SKM-1 treated with dmso at 0.1 percent for 144 hours (cell line): ENCODE measurements at regions not wholly inside any gene's neighbourhood (a gene's known extent, or its start where the extent isn't known, plus 50 kb on each side); places are given as distances from the start of the nearest gene placed in this dataset.
"Not testable (repeated sequence)": the region's sequence is repeated elsewhere in the genome, so short reads cannot be mapped to it uniquely, and the experiment has no call there.

Source experiments
- DNase-seq: peaks from one replicate; lab custom pipeline; 2025; ENCODE audit not compliant: unreplicated experiment; lab: John Stamatoyannopoulos, UW

- DNase-seq: no peak
Measured at GRCh38 chr12:3366451-3367110, 124.4 kb upstream of the PRMT8 start.

DNA sequence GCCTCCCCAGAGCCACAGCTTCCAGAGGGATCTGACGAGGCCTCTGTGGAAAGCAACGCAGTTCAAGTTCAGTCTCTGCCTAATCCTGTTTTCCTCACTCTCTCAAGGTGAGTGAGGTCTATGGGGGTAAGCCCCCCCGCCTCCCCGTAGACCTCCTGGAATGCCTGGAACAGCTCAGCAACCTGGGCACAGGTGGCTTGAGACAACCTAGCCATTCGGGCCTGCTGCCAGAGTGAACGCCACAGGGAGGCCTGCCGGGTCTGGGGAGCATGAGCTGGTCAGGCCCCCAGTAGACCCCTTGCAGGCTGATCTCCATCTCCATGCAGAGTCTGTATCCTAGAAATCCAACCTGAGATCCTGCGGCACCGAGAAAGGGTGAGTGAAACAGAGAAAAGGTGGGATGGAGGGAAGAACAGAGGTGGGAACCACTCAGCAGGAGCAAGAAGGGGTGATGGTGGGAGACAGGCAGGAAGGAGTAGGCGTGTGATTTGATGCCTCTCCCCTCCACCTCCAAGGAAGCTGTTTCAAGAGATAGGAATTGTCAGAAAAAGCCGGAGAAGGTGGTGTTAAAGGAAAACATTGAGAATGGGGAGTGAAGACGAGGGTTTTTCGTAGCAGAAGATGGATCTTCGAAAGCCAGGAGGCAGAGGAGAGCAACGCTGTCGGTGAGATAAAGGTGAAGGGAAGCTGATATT, 123.1 kb upstream of the PRMT8 start:
- no peak for DNase-seq

DNA sequence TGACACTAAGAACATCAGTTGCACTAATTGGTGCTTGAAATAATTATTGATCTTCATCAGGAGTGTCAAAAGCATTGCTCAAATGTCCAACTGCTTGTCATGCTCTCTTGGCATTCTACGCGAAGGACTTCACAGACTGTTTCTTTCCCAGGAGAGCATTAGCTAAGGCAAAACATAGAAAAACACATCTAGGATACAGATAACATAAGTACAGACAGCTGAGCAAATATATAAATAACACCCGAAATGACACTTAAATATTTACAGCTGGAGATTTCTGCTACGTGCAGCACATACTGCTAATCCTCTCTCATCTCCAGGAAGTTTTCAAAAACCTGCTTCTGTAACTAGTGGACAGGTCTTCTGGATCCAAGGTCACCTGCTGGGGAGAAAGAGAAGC, 120.0 kb upstream of the PRMT8 start:
- DNase-seq: no peak

DNA sequence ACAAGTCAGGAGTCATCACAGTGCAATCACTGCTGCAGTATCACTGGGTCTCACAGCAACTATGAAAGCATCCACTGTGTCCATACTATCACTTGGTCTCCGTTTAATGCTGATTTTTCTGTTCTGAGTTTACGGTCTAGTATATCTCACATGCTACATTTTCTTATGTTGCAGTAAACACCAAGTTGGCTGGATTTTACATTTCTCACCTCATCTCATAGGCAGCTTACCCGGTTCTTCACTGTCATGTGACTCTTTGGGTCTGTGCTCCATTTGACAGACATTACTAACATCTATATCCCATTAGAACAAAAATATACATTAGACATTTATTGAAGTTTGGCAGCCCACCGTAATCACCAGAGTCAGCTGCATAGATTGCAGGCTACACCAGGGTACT, 115.7 kb upstream of the PRMT8 start:
- no peak for DNase-seq

GRCh38 chr12:3376779-3377455, 114.1 kb upstream of the PRMT8 start:
- no peak for DNase-seq

- no peak for DNase-seq
Measured at GRCh38 chr12:3378655-3379054, 112.3 kb upstream of the PRMT8 start.

DNA sequence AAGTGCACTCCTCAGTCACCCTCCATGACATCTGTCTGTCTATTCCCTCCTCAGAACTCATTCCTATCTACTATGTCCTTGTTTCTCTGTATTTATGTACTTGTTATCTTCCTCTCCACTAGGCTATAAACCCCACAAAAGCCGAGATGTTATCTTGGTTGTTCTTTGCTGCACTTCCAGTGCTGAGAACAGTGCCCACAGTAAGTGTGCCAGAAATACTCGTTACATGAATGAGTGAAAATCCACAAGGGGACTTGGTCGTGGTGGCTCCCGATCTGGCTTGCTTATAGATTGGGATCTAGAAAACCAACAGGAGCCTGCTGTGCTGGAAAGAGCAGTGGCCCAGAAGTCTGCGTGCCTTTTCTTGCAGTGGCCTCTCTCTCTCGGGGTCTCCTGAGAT, 111.9 kb upstream of the PRMT8 start:
- DNase-seq: no peak

GRCh38 chr12:3380200-3381043, 110.6 kb upstream of the PRMT8 start:
- DNase-seq: no peak

DNA sequence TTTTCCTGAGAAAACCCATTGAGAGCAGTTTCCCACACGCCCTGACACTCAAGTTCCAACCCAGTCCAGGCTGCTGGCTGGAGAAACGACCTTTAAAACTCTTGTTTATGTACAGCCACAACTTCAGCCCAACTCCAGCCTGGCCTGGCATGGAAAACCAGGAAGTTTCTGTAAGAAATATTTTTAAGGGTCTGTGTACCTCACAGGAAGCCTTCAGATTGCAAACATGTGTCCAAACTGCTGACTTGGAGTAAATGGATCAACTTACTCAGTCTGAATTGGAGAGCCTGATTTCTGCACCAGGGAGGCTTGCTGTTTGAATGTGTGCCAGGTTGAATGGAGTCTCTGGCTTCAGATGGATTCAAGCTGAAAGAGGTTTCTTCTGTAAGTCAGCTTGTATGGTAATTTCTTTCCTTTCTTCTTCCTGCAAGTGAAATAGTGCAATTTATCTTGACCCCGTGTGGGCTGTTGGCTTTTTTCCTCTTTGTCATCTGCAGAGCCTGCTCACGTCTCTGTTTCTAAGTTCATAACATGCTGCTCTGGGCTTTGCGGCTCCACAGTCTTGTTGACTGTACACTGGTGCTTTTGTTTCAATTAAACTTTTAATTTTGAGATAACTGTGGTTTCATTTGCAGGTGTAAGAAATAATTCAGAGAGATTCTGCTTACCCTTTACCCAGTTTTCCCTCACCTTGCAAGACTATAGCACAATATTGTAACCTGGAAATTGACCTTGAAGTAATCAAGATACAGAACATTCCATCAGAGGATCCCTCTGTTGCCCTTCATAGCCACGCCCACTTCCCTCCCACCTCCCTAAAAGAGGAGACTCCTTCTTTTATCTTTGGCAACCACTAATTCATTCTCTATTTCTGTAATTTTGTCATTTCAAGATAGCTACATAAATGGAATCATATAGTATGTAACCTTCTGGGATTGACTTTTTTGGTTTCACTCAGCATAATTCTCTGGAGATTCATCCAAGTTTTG, 109.7 kb upstream of the PRMT8 start:
- DNase-seq: no peak

DNA sequence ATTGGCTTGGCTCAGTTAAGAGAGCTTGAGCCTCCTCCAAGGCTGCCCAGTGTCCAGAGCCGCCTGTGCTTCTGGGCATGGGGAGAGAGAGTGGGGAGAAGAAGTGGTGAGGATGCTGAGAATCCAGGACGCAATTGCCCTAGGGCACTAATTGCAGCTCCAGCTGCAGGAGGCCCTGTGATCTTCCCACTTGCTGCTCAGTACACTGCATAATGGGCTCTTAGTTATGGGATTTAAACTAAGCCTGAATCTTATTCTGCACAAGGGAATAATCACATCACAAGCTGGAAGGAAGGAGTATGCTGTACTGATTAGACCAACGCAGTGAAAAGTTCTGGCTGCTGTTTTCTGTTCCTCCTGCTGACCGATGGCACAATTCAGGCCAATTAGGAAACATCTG, 101.0 kb upstream of the PRMT8 start:
- DNase-seq: no peak

GRCh38 chr12:3397596-3397995, 93.4 kb upstream of the PRMT8 start:
- DNase-seq: not testable (repeated sequence)

GRCh38 chr12:3398196-3398789, 92.7 kb upstream of the PRMT8 start:
- DNase-seq: no peak

DNA sequence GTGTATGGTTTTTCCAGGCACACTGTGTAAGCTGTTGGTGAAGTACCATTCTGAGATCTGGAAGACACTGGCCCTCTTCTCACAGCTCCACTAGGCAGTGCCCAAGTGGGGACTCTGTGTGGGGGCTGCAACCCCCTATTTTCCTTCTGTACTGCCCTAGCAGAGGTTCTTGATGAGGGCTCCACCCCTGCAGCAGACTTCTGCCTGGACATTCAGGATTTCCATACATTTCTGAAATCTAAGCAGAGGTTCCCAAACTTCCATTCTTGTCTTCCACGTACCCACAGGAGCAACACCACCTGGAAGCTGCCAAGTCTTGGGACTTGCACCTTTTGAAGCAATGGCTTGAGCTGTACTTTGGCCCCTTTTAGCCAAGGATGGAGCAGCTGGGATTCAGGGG, 85.2 kb upstream of the PRMT8 start:
- DNase-seq: no peak

GRCh38 chr12:3407723-3408122, 83.3 kb upstream of the PRMT8 start:
- DNase-seq: no peak

GRCh38 chr12:3409662-3410061, 81.3 kb upstream of the PRMT8 start:
- DNase-seq: no peak

GRCh38 chr12:3416159-3416558, 74.8 kb upstream of the PRMT8 start:
- no peak for DNase-seq

- DNase-seq: no peak
Measured at GRCh38 chr12:3416670-3417069, 74.3 kb upstream of the PRMT8 start.

DNA sequence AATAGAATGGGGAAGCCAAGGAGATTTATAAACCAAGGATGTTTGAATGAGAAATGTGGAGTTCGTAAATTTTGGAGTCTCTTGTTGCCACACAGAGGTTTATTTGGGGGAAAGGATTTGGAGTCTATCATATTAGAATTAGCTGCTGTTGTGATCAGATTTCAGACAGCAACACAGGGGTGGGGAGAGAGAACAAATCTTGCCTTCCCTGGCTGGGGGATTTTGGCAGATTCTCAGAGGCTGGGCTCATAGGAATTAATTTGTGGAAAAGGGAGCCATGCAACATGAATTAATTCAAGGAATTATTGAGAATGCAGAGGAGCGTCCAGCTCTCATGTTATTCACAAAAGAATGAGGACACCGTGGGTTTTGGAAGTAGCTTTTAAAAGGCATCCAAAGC, 73.9 kb upstream of the PRMT8 start:
- DNase-seq: no peak

GRCh38 chr12:3417937-3418462, 73.0 kb upstream of the PRMT8 start:
- no peak for DNase-seq
